ENCODE measurements at regions not wholly inside any gene's neighbourhood (a gene's known extent, or its start where the extent isn't known, plus 50 kb on each side); places are given as distances from the start of the nearest gene placed in this dataset.

GRCh38 chr4:188841523-188841922 lies 702.3 kb downstream of the TRIML1 start:
- Histone ChIP-seq H3K79me2 (ENCODE audit: control insufficient read depth, insufficient read depth, low read length, unreplicated experiment) (no peaks in the 10 kb centered on the region), H3K27me3 (ENCODE audit: insufficient read depth, low read length) (no peaks in the 10 kb centered on the region), H2AFZ (ENCODE audit: low read length, unreplicated experiment) (no peak overlapping the region), H3K36me3 (ENCODE audit: insufficient read depth, low read length) (no peaks in the 10 kb centered on the region), H3K4me3 (ENCODE audit: low read depth, low read length) (no peak overlapping the region), H3K4me1 (ENCODE audit: control insufficient read depth, insufficient read depth, low read length, unreplicated experiment) (no peaks in the 10 kb centered on the region), H3K27ac (ENCODE audit: low read depth, low read length) (no peak overlapping the region)

GRCh38 chr4:188854436-188854835 lies 715.2 kb downstream of the TRIML1 start:
- Histone ChIP-seq H3K36me3 (ENCODE audit: insufficient read depth, low read length) (no peaks in the 10 kb centered on the region), H3K27ac (ENCODE audit: low read depth, low read length) (0 out of 2 replicates have a peak overlapping the region, but pooled peaks have one; percentile 7), H2AFZ (ENCODE audit: low read length, unreplicated experiment) (peak overlapping the region; percentile 88), H3K4me3 (ENCODE audit: low read depth, low read length) (peak overlapping the region; percentile 67), H3K79me2 (ENCODE audit: control insufficient read depth, insufficient read depth, low read length, unreplicated experiment) (no peaks in the 10 kb centered on the region), H3K4me1 (ENCODE audit: control insufficient read depth, insufficient read depth, low read length, unreplicated experiment) (no peaks in the 10 kb centered on the region), H3K27me3 (ENCODE audit: insufficient read depth, low read length) (no peaks in the 10 kb centered on the region)

- Histone ChIP-seq H2AFZ (ENCODE audit: low read length, unreplicated experiment) (no peak overlapping the region), H3K27ac (ENCODE audit: low read depth, low read length) (no peak overlapping the region), H3K36me3 (ENCODE audit: insufficient read depth, low read length) (no peaks in the 10 kb centered on the region), H3K79me2 (ENCODE audit: control insufficient read depth, insufficient read depth, low read length, unreplicated experiment) (no peaks in the 10 kb centered on the region), H3K27me3 (ENCODE audit: insufficient read depth, low read length) (no peaks in the 10 kb centered on the region), H3K4me3 (ENCODE audit: low read depth, low read length) (no peak overlapping the region), H3K4me1 (ENCODE audit: control insufficient read depth, insufficient read depth, low read length, unreplicated experiment) (no peaks in the 10 kb centered on the region)
Observed at GRCh38 chr4:188858696-188859095, 719.5 kb downstream of the TRIML1 start.

DNA sequence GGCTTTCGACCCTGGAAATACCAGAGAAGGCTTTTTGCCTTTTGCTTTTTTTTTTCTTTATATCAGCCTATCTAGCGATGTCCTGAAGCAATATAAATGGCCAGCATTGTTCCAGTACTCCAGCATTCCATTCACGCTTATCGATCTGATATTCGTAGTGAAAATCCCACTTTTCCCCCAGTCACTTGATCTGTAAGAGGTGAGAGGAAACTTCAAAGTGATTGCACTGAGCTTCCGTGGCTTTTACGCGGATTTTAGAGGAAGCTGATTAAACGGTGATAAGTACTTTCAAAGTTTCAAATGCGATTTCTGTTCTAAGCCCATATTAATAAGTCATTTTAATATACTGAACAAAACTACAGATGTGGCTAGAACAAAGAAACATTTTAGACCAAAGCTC lies 725.5 kb downstream of the TRIML1 start:
- no peaks in the 10 kb centered on the region for H3K36me3 ChIP-seq (ENCODE audit: insufficient read depth, low read length)
- no peaks in the 10 kb centered on the region for H3K4me1 ChIP-seq (ENCODE audit: control insufficient read depth, insufficient read depth, low read length, unreplicated experiment)
- no peaks in the 10 kb centered on the region for H3K27me3 ChIP-seq (ENCODE audit: insufficient read depth, low read length)
- H2AFZ ChIP-seq (ENCODE audit: low read length, unreplicated experiment) = no peak overlapping the region
- no peak overlapping the region for H3K4me3 ChIP-seq (ENCODE audit: low read depth, low read length)
- H3K79me2 ChIP-seq (ENCODE audit: control insufficient read depth, insufficient read depth, low read length, unreplicated experiment) = no peaks in the 10 kb centered on the region
- no peak overlapping the region for H3K27ac ChIP-seq (ENCODE audit: low read depth, low read length)

GRCh38 chr4:188867796-188868195 lies 728.6 kb downstream of the TRIML1 start:
- H3K4me3 ChIP-seq (ENCODE audit: low read depth, low read length) = no peak overlapping the region
- H3K36me3 ChIP-seq (ENCODE audit: insufficient read depth, low read length) = no peaks in the 10 kb centered on the region
- no peak overlapping the region for H3K27ac ChIP-seq (ENCODE audit: low read depth, low read length)
- H3K27me3 ChIP-seq (ENCODE audit: insufficient read depth, low read length) = no peaks in the 10 kb centered on the region
- no peaks in the 10 kb centered on the region for H3K4me1 ChIP-seq (ENCODE audit: control insufficient read depth, insufficient read depth, low read length, unreplicated experiment)
- no peaks in the 10 kb centered on the region for H3K79me2 ChIP-seq (ENCODE audit: control insufficient read depth, insufficient read depth, low read length, unreplicated experiment)
- H2AFZ ChIP-seq (ENCODE audit: low read length, unreplicated experiment) = no peak overlapping the region

DNA sequence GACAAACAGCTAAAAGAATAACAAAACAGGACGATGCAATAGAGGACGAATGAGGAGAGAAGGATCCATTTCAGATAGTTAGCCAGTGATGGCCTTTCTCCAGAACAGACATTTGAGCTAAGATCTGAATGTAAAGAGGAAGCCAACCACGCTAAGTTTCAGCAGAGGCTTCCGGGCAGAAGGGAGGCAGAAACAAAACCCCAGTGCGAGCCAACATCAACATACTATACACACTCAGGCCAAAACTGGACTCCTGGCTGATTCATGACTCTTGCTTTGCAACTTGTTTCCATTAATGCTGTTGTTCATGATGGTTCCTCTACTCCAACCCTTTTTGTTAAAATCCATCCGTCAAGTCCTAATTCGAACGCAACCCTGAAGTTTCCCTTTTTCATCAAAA lies 730.3 kb downstream of the TRIML1 start:
- Histone ChIP-seq H3K27me3 (ENCODE audit: insufficient read depth, low read length) (no peaks in the 10 kb centered on the region), H3K36me3 (ENCODE audit: insufficient read depth, low read length) (no peaks in the 10 kb centered on the region), H3K4me1 (ENCODE audit: control insufficient read depth, insufficient read depth, low read length, unreplicated experiment) (no peaks in the 10 kb centered on the region), H3K79me2 (ENCODE audit: control insufficient read depth, insufficient read depth, low read length, unreplicated experiment) (no peaks in the 10 kb centered on the region), H2AFZ (ENCODE audit: low read length, unreplicated experiment) (no peak overlapping the region), H3K4me3 (ENCODE audit: low read depth, low read length) (no peak overlapping the region), H3K27ac (ENCODE audit: low read depth, low read length) (no peak overlapping the region)

- no peaks in the 10 kb centered on the region for H3K27me3 ChIP-seq (ENCODE audit: insufficient read depth, low read length)
- H2AFZ ChIP-seq (ENCODE audit: low read length, unreplicated experiment) = no peak overlapping the region
- no peaks in the 10 kb centered on the region for H3K79me2 ChIP-seq (ENCODE audit: control insufficient read depth, insufficient read depth, low read length, unreplicated experiment)
- no peaks in the 10 kb centered on the region for H3K36me3 ChIP-seq (ENCODE audit: insufficient read depth, low read length)
- no peak overlapping the region for H3K4me3 ChIP-seq (ENCODE audit: low read depth, low read length)
- no peak overlapping the region for H3K27ac ChIP-seq (ENCODE audit: low read depth, low read length)
- no peaks in the 10 kb centered on the region for H3K4me1 ChIP-seq (ENCODE audit: control insufficient read depth, insufficient read depth, low read length, unreplicated experiment)
Observed at GRCh38 chr4:188872809-188873208, 733.6 kb downstream of the TRIML1 start.

DNA sequence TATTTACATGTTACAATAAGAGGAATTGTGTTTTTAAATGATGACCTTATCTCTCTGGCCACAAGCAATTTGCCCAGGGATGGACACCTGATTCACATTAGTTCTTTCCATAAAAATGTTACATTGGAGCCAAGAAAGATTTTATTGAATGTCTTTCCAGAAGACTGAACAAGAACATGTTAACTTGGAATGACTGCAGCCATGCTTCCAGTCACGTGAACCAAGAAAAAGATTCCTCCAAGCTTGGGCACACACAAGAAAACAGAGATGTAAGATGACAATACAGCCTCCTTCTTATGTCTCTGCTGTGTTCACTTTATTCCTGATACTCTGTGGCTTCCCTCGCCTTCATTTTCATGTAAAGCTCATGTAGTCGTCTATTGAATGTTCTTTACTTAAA lies 737.6 kb downstream of the TRIML1 start:
- no peak overlapping the region for H3K27ac ChIP-seq (ENCODE audit: low read depth, low read length)
- H3K36me3 ChIP-seq (ENCODE audit: insufficient read depth, low read length) = no peaks in the 10 kb centered on the region
- H2AFZ ChIP-seq (ENCODE audit: low read length, unreplicated experiment) = no peak overlapping the region
- no peaks in the 10 kb centered on the region for H3K79me2 ChIP-seq (ENCODE audit: control insufficient read depth, insufficient read depth, low read length, unreplicated experiment)
- H3K4me3 ChIP-seq (ENCODE audit: low read depth, low read length) = no peak overlapping the region
- H3K27me3 ChIP-seq (ENCODE audit: insufficient read depth, low read length) = no peaks in the 10 kb centered on the region
- no peaks in the 10 kb centered on the region for H3K4me1 ChIP-seq (ENCODE audit: control insufficient read depth, insufficient read depth, low read length, unreplicated experiment)

- Histone ChIP-seq H3K4me3 (ENCODE audit: low read depth, low read length) (no peak overlapping the region), H3K36me3 (ENCODE audit: insufficient read depth, low read length) (no peaks in the 10 kb centered on the region), H3K4me1 (ENCODE audit: control insufficient read depth, insufficient read depth, low read length, unreplicated experiment) (no peaks in the 10 kb centered on the region), H3K27ac (ENCODE audit: low read depth, low read length) (no peak overlapping the region), H2AFZ (ENCODE audit: low read length, unreplicated experiment) (no peak overlapping the region), H3K79me2 (ENCODE audit: control insufficient read depth, insufficient read depth, low read length, unreplicated experiment) (no peaks in the 10 kb centered on the region), H3K27me3 (ENCODE audit: insufficient read depth, low read length) (no peaks in the 10 kb centered on the region)
Observed at GRCh38 chr4:188879598-188879997, 740.4 kb downstream of the TRIML1 start.

GRCh38 chr4:188887905-188888304 lies 748.7 kb downstream of the TRIML1 start:
- Histone ChIP-seq H3K36me3 (ENCODE audit: insufficient read depth, low read length) (no peaks in the 10 kb centered on the region), H3K27me3 (ENCODE audit: insufficient read depth, low read length) (no peaks in the 10 kb centered on the region), H3K79me2 (ENCODE audit: control insufficient read depth, insufficient read depth, low read length, unreplicated experiment) (no peaks in the 10 kb centered on the region), H3K27ac (ENCODE audit: low read depth, low read length) (no peak overlapping the region), H3K4me1 (ENCODE audit: control insufficient read depth, insufficient read depth, low read length, unreplicated experiment) (no peaks in the 10 kb centered on the region), H2AFZ (ENCODE audit: low read length, unreplicated experiment) (no peak overlapping the region), H3K4me3 (ENCODE audit: low read depth, low read length) (no peak overlapping the region)

GRCh38 chr4:188892837-188893236 lies 753.6 kb downstream of the TRIML1 start:
- H3K27ac ChIP-seq (ENCODE audit: low read depth, low read length) = no peak overlapping the region
- H3K4me3 ChIP-seq (ENCODE audit: low read depth, low read length) = no peak overlapping the region
- H3K36me3 ChIP-seq (ENCODE audit: insufficient read depth, low read length) = no peaks in the 10 kb centered on the region
- no peak overlapping the region for H2AFZ ChIP-seq (ENCODE audit: low read length, unreplicated experiment)
- no peaks in the 10 kb centered on the region for H3K79me2 ChIP-seq (ENCODE audit: control insufficient read depth, insufficient read depth, low read length, unreplicated experiment)
- no peaks in the 10 kb centered on the region for H3K27me3 ChIP-seq (ENCODE audit: insufficient read depth, low read length)
- H3K4me1 ChIP-seq (ENCODE audit: control insufficient read depth, insufficient read depth, low read length, unreplicated experiment) = no peaks in the 10 kb centered on the region
